GM19372 (cell line): ENCODE measurements at regions not wholly inside any gene's neighbourhood (a gene's known extent, or its start where the extent isn't known, plus 50 kb on each side); places are given as distances from the start of the nearest gene placed in this dataset.

ENCODE experiments used
- ATAC-seq: cut with Tn5 transposase; IDR thresholded peaks from one replicate; pipeline ENCODE4 v1.9.1; 2021; ENCODE audit warnings: mild to moderate bottlenecking, low read depth, moderate library complexity; ENCODE audit not compliant: unreplicated experiment

DNA sequence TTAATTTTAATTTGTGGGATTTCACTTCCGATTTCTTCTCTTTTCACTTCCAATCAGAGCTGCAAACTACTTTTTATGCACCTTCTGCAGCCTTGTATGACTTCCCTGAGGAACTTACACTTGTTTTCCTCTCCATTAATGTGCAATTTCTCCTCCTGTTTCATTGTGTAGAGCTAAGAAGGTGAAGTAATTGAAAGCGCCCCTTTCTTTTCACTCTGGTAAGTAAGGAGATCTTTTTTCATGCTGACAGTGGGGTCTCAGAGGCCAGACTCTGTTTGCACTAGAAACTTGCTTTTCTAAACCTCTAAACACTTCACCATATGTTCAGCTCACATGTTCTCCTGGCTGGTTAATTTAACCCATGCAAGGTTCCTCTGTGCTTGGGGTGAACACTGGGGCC is 117.0 kb downstream of the FANCF start:
- ATAC-seq = no peak

DNA sequence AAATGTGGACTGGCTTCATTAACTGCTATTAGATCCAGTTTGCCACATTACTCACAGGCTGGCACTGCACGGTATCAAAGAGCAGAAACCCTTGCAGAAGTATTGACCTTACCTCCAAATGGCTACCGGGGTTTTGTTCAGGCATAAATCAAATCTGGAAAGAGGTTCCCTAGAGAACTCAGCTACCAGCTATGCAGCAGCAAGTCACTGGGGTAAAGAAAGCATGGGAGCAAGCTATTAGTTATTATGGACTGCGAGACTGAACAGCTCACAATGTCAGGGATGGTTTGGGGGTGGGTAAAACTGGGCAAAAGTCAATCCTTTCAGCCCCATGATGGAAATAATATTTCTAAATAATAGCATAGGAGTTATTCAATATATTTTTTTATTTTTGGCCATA is 128.1 kb downstream of the FANCF start:
- no peak for ATAC-seq

DNA sequence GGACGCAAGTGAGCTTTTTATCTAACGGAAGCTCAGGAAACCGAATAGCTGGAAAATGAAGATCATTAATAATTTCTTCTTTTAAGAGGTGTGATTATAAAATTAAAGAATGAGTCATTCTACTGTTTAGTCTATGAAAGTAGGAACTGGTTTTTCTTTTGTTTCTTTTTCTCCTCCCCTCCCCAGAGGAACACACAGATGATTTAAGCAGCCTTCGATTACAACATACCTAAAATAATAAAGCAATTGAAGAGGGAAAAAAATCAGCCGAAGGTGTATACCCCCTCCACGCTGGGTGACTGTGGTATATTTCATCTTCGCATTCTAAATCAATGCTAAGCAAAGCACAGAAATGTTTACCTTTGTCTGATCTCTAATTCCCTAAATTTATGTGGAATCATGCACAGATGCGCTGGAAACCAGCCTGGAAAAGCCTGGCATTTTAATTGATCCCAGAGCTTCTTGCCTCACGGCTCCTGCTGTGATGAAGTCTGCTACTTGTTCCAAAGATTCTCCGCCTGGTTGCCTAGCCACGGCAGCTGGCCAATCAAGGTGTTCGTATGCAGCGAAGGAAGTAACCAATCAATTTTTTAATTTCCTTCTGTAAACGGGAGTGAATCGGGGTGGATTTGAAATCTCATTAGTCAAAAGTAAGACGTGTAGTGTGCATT is 133.9 kb downstream of the FANCF start:
- no peak for ATAC-seq

DNA sequence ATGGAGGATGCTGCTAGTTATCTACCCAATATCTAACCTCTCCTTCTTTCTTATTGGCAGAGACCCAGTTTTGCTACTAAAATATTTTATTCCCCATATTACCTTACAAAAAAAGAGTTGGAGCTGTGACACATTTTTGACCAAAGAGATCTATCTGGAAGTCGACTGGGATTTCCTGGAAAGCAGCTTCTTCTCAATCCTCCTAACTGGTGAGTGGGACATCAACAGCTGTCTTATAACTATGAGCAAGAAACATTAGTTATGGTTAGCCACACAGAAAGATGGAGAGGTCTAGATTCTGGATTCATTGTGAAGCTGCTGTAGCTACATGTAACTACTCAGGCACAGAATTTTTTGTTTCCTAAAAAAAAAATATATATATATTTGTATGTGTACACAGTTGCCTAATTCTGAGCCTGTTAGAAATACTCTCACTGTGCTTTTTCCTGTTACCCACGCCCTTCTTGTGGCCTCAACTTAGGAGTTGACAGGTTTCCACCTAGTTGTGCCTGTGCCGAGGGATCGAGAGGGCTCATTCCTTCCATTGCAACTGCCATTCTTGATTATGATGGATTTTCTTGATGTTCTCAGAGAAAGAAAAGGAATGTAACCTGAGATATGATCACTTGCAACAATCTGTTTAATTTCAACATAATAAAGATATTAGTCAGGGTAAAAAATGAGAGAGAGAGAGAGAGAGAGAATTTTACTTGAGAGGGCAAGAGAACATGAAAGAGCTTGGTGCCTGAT is 142.0 kb downstream of the SLC17A6 start:
- ATAC-seq = no peak

DNA sequence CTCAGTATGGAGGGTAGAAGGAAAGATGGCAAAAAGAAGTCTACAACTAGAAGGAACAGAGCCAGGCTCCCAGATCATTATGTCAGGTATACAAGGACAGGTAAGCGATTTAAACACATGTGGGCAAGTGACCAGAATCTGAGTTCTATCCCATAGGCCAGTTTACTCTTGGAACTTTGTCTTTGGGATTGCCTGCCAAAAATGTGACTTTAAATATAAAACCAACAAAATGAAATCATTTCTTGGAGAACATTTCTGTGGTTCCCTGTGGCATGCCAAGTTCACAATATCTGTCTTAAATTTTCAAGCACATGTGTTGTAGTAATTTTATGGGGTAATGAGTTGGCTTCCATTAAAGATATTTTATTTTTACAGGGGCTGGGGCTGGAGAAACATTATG is 141.0 kb downstream of the SLC17A6 start:
- ATAC-seq = no peak

DNA sequence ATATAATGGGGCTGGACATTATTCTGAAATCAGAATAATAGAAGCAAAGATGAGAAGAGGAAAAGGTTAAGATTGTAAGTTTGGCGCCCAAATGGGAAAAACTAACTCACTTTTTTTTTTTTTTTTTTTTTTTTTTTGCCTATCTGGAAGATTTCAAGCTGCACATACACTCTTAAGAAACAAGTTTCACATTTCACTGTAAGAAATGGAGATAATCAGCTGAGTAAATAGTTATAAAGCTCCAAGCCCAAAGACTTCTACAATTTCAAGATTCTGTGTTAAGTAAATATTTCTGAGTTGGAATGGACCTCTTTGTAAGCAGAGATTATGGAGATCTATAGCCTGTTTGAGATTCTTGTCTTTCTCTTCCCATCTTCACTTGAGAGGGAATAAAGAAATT is 140.0 kb downstream of the SLC17A6 start:
- ATAC-seq = no peak

DNA sequence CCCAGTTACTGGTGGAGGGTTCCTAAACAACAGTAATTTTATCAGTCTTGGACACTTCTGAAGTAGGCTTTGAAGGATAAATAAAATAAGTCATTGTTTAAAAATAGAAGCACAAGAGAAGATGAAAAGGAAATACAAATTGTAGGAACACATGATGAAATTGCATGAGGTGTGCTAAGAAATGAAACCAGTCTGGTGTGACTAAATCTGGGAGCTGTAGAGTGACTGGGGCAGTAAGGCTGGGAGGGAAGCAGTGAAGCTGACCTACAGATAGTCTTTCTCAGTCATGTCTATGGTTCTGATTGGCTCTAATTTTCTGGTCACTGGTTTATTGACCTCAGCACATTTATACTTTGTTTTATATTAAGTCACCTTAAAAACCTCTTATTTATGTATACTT is 139.1 kb downstream of the SLC17A6 start:
- ATAC-seq = no peak

DNA sequence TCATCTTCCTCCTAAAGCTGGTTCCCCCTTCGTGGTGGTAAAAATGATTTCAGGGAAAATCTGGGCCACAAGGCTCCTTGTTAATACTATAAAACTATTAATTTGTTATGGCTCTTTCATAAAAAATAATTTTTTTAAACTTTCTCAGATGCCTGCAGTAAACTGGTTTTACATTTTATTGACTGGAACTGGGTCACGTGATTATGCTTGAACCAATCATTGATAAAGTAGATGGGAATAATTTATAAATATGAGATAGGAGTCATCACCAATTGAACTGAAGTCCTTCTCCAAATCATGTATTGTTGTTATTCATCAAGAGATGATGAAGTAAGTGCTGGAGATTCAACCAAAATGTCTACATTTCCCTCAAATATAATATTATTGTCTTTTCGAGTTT is 138.4 kb downstream of the SLC17A6 start:
- ATAC-seq = no peak

DNA sequence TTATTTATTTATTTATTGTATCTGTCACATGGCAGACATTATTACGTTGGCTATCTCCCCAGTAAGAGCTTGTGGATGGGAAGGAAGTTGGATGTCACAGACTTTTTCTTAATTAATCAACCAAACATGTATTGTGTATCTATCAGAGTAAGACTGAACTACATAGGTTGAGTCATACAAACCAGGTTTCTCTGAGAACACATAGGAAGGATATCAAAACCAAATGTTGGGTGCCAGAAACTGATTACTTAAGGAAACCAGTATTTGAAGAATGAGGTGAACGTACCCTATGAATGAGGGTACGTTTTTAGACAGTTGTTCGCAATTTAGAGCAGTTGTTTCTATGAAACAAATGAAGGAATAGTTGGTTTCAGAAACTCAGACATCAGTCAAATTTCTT is 136.4 kb downstream of the SLC17A6 start:
- no peak for ATAC-seq

DNA sequence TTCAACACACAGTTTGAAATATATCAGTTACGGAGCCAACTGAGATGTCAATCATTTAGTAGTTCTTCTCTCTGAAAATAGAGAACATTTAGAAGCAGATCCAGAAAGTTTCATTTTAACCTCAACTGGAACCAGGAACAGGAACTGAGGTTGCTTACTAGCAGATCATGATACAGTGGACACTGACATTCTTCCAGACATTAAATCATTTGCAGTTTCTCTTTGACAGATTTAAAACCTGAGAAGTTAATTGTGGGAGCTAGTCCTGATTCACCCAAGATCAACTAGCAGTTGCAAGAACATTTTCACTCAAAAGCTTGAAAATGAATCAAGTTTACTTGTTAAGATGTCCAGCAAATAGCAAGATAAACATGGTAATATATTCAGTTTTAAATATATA is 135.4 kb downstream of the SLC17A6 start:
- ATAC-seq = no peak

DNA sequence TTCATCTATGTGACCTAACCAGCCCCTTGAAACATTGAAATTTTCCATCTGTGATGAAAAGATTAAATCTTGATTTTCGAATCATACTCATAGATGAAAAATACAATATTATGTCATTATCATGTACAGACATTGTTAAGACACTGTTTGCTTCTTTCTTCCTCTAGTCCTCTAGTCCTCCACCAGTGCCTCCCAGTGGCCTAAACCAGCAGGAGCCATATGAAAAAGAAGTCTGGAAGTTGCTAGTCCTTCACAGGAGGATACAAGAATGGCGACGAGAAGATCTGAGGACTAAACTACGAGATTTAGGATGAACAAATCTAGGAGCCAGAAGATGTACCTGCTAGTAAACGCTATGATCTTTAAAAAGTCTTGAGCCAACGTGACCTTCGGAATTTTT is 134.1 kb downstream of the SLC17A6 start:
- no peak for ATAC-seq

DNA sequence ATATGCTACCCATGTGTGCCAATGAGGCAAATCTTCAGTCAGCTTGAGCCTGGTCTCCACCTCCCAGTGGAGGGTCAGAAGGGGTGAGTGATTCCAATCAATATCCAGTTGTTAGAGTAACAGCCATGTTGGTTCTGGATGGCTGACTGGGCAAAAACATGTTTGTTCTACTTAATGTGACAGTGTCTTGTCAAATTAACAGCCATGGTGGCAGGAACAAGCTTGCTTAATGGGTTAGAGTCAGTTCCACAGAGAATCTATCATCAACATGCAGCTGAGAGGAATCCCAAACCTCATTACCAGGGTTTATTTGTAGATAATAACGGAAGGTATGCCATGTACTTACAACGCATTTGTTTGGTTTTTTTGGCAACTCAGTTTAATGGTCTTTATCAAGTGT is 133.2 kb downstream of the SLC17A6 start:
- no peak for ATAC-seq

DNA sequence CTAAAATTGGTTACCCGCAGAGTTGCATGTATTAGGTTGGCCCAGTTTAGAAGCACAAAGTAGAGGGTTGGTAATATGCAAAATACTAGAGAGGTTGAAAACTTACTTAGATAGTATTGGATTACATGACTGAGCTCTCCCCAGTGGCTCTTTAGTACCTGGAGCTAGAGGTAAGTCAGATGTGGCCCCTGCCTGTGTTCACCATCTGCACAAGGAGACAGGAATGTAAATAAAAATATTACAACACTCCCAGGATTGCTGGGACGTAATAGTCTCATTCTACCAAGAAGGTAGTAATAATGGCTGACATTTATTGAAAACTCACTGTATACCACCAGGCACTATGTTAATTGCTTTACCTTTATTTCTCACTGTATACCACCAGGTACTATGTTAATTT is 129.6 kb downstream of the SLC17A6 start:
- no peak for ATAC-seq

DNA sequence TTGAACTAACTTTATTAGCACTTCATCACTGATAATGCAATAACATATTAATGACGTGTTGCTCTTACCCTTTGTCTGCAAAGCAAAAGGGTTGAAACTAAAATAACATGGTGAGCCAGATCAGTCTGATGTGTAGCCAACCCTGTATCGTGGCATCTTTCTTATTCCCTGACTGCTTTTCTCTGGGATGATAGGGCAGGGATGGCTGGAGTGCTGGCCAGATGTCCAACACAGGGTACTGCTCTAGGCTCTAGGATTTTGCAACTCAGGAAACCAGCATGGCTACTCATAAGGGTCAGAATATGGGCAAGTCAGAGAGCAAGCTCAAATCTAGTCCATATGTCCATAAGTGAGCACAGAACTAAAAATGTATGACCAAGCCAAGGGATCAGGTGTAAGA is 129.1 kb downstream of the SLC17A6 start:
- ATAC-seq = no peak

DNA sequence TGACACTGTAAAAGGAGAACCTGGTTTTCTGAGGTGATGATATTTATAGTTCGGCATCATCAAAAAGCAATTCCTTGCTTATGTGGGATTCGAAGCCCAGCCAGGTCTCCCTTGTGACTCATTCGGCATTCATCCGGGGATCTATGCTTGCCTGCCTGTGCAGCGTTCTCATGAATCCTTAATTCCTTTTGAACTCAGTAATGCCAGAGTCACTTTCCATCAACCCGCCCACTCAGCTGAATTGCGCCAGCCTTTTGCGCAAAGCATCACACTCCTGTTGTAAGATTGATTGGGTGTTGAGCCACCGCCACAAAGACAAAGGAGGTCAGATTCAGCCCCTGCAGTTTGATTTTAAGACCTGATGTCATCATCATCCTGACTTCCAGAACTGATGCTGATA is 128.6 kb downstream of the SLC17A6 start:
- no peak for ATAC-seq

DNA sequence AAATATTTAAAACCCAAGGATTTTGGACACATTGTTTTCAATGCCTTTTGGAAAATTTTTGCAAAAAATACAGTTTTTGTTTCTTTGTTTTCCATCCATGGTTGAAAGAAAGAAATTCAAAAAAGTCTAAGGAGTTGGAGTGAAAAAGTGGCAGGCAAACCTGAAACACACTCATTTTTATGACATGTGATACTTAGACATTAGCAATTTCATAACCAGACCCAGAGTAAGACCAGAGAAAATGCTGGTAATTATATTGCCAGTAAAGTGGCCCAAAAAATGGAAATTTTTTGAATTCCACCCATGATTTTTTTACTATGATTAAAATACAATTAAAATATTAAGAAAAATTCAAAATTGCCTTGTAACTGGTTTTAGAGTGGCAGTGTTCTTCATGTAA is 128.2 kb downstream of the SLC17A6 start:
- no peak for ATAC-seq

DNA sequence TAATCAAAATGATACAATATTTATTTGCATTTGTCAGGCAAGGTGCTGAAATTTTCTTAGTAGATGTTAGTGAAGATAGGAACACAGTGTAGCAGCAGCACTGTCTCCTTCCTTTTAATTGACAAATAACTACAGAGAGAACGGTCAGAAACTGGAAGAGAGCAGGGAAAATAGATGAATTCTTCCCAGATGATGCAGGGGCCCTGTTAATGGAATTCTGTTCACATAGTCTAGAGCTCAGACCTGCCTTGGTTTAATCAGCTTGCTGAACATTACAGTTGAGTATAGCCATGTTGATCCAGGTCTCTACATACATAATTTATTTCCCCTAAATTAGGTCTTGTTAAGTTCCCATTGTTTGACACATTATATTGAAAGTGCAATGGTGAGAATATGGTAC is 127.4 kb downstream of the SLC17A6 start:
- no peak for ATAC-seq

DNA sequence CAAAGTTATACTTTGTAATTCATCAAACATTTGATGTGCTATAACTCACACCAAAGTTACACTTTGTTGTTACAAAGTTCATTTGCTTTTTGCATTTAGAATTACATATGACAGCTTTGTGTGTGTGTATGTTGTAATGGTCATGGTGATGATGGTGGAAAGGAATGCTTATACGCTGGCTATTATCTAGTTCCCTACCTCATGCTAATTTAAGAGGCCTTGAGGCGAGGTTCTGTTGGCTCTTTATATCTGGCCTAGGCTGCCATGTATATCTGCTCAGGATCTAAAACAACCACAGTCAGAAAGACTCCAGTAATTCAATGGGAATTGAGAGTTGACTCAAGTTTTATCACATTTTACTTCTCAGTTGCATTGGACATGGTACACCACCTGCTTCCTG is 123.4 kb downstream of the SLC17A6 start:
- no peak for ATAC-seq

DNA sequence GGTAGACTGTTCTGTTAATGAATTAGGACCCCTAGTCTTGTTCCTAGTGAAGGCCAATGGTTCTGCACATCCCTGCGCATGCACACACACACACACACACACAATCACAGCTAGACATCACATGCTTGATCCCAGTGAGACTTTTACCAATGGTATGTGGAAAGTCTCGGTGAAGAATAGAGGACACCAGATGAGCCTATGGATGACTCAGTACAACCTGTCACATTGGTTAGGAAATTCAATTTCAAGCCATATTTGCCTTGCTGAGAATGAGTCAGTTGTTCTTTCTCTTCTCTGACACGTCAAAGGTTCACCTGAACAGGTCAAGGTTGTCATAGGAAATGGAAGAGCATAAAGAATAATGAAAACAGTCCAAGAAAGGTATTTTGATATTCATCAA is 122.0 kb downstream of the SLC17A6 start:
- no peak for ATAC-seq

DNA sequence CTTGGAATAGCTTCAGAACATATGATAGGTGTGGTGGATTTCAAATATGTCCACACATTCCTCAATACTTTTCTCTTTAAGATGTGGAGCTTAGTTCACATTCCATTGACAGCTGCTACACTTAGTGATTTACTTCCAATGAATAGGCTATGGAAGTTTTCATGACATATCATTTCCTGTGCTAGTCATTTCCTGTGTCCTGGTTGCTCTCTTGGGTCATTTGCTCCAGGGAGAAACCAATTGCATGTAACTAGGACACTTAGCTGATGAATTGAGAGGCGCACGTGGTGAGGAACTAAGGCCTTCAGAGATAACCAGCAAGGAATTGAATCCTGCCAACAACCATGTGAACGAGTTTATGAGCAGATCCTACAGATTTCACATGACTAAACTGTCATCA is 120.9 kb downstream of the SLC17A6 start:
- no peak for ATAC-seq

DNA sequence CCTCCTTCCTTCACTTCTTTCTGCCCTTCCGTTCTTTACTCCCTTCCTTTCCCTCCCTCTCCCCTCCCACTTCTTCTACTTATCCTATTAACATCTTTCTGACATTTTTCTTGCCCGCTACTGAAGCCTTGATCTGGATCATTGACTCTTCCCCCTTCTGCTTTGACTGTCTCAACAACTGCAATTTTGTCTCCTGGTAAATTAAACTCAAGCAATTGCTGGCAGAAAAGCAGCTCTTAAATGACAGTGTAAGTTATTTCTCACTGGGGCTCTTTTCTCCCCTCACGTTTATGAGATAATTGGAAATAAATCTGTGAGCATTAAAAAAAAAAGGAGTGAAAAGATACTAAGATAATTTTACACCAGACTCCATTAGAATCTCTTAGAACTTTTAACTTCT is 120.0 kb downstream of the SLC17A6 start:
- ATAC-seq = no peak

DNA sequence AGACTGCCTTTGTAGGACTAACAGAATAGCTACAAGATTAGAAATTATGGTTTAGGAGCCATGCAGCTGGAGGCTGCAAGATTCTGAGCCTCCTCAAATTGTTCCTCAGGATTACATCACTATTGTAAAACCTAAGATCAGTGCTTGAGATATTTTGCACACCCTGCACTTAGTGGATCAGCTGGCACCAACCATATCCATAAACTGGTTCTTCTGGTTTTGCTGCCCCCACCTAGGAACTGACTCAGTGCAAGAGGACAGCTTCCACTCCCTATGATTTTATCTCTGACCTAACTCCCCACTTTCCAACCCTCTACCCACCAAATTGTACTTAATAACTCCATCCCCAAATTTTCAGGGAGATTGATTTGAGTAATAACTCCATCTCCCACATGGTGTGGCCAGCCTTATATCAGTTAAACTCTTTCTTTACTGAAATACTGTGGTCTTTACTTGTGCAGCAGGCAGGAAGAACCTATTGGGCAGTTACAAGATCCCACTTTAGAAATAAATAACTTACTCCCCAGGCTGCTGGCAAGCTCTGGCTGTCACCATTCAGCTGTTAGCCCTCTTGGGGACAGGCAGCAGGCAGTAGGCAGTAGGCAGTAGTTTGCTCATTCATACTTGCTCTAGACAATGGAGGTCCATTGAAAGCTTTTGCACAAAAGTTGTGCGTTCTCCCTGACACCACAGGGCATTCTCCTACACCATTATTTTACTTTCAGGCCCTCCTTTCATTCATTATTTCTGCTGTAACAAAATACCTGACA is 119.0 kb downstream of the SLC17A6 start:
- ATAC-seq = no peak
